Astrocyte of the spinal cord (primary cell): ENCODE measurements at regions not wholly inside any gene's neighbourhood (a gene's known extent, or its start where the extent isn't known, plus 50 kb on each side); places are given as distances from the start of the nearest gene placed in this dataset.

Experiments
- DNase-seq: peaks from one replicate; pipeline ENCODE4 v3.0.0; 2011; ENCODE audit warnings: low read depth, low spot score
- H3K4me3 ChIP-seq: 2 replicates; pipeline ENCODE4 v1.5.1; 2011; ENCODE audit warnings: low read depth, mild to moderate bottlenecking, low read length, moderate library complexity
- CTCF ChIP-seq: IDR thresholded peaks from 2 replicates; pipeline ENCODE4 v1.5.1; 2012; ENCODE audit warnings: low read depth, mild to moderate bottlenecking, low read length, inconsistent platforms
- in situ Hi-C: cut with HindIII; loops from 2 replicates; pipeline ENCODE4 v1.10.0; 2017; ENCODE audit warnings: low sequenced_read_pairs

- TF ChIP-seq CTCF = no peak
- in situ Hi-C loops = no loop called here
- no peak overlapping the region for H3K4me3 ChIP-seq
- DNase-seq = no peak
Measured at GRCh38 chr1:101389547-101389929, 152.7 kb downstream of the S1PR1 start.

DNA sequence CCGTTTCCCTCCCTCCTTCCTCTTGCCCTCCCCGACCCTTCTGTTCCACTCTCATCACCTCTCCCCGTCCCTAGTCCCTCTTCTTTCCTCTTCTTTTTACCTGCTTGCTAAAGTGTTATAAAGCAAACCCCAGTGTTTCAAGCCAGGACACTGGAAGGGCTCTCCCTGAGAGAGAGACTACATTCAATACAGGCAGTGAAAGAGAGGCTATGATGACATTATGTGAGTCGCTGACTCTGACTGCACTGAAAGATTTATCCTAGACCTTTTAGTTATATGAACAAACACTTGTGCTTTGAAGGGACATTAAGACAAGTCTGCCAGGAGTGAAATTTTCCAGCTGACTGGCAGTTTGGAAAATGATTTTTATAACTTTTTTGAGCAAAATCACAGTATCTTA, 155.7 kb downstream of the S1PR1 start:
- in situ Hi-C loops = no loop called here
- no peak for DNase-seq
- no peak overlapping the region for H3K4me3 ChIP-seq
- no peak for TF ChIP-seq CTCF

GRCh38 chr1:101394041-101394440, 157.2 kb downstream of the S1PR1 start:
- no peak overlapping the region for H3K4me3 ChIP-seq
- DNase-seq = no peak
- TF ChIP-seq CTCF = no peak
- in situ Hi-C loops = no loop called here

GRCh38 chr1:101399222-101399621, 162.4 kb downstream of the S1PR1 start:
- no peak for TF ChIP-seq CTCF
- DNase-seq = no peak
- no peak overlapping the region for H3K4me3 ChIP-seq
- in situ Hi-C loops = no loop called here

DNA sequence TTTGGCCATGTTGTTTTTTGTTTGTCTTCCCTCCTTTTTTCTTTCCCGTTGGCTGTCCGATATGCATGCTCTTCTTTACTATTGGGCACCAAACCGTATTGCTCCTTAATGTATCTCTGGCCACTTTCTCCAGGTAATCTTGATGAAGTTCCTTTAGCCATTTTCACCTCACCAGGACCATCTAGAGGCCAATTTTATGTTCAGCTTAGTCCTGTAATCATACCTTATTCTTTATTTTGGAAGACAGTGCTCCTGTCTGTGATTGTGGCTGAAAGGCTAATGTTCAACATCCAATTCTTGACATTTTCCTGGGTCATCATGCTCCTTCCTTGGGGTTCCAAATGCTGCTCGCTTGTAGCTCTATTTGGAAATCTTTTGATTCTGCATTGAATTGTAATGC, 169.5 kb downstream of the S1PR1 start:
- DNase-seq = no peak
- no peak overlapping the region for H3K4me3 ChIP-seq
- no peak for TF ChIP-seq CTCF
- in situ Hi-C loops = no loop called here

DNA sequence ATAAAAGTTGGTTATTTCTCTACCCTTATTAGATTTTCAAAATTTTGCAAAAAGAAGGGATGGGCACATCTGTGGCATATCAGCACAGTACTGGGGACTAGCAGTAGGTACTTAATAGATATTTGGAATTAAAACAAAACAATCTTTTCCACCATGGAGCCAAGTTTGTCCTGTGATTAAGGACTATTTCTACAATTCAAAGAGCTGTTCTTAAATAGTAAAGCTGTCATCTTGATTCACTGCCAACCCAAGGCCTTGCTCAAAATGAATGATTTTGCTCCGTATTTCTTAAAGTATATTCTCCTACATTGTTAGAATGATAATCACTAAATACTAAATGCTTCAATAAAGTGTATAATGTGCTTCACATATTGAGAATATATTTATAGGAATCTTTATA, 169.9 kb downstream of the S1PR1 start:
- no peak for TF ChIP-seq CTCF
- H3K4me3 ChIP-seq = no peak overlapping the region
- no peak for DNase-seq
- in situ Hi-C loops = no loop called here
